ENCODE measurements at regions not wholly inside any gene's neighbourhood (a gene's known extent, or its start where the extent isn't known, plus 50 kb on each side); places are given as distances from the start of the nearest gene placed in this dataset.
"Not testable (repeated sequence)": the region's sequence is repeated elsewhere in the genome, so short reads cannot be mapped to it uniquely, and the experiment has no call there.

- no peak for FAIRE-seq
- DNase-seq (ENCODE audit: insufficient read length, low spot score) = no peak
- no peak for TF ChIP-seq CTCF (IDR thresholded peaks at IDR 0.05; ENCODE audit: insufficient read depth, missing control alignments)
Observed at GRCh38 chr2:194464964-194465638, 1191.9 kb upstream of the SLC39A10 start.

- DNase-seq (ENCODE audit: insufficient read length, low spot score); FAIRE-seq: not testable (repeated sequence)
Observed at GRCh38 chr2:194462883-194463282, 1194.1 kb upstream of the SLC39A10 start.

GRCh38 chr2:194455358-194455757, 1201.7 kb upstream of the SLC39A10 start:
- no peak for TF ChIP-seq CTCF (IDR thresholded peaks at IDR 0.05; ENCODE audit: insufficient read depth, missing control alignments)
- FAIRE-seq (no peak), DNase-seq (ENCODE audit: insufficient read length, low spot score) (no peak)

GRCh38 chr2:194452504-194452903, 1204.5 kb upstream of the SLC39A10 start:
- no peak for TF ChIP-seq CTCF (IDR thresholded peaks at IDR 0.05; ENCODE audit: insufficient read depth, missing control alignments)
- FAIRE-seq (no peak), DNase-seq (ENCODE audit: insufficient read length, low spot score) (no peak)

GRCh38 chr2:194445226-194445625, 1211.8 kb upstream of the SLC39A10 start:
- DNase-seq (ENCODE audit: insufficient read length, low spot score) (no peak), FAIRE-seq (no peak)
- no peak for TF ChIP-seq CTCF (IDR thresholded peaks at IDR 0.05; ENCODE audit: insufficient read depth, missing control alignments)

GRCh38 chr2:194443926-194444325, 1213.1 kb upstream of the SLC39A10 start:
- no peak for TF ChIP-seq CTCF (IDR thresholded peaks at IDR 0.05; ENCODE audit: insufficient read depth, missing control alignments)
- no peak for FAIRE-seq
- no peak for DNase-seq (ENCODE audit: insufficient read length, low spot score)

- no peak for TF ChIP-seq CTCF (IDR thresholded peaks at IDR 0.05; ENCODE audit: insufficient read depth, missing control alignments)
- DNase-seq (ENCODE audit: insufficient read length, low spot score) (no peak), FAIRE-seq (peak; percentile 21)
Observed at GRCh38 chr2:194424683-194425209, 1232.3 kb upstream of the SLC39A10 start.

Data from D721Med (cell line).